GM12878 (cell line): ENCODE measurements at regions not wholly inside any gene's neighbourhood (a gene's known extent, or its start where the extent isn't known, plus 50 kb on each side); places are given as distances from the start of the nearest gene placed in this dataset.

ENCODE experiments used
- ATAC-seq: fragments of 200-7000 bp; cut with Tn5 transposase; 3 replicates; pipeline ENCODE4 v1.9.1; 2020; ENCODE audit warnings: mild to moderate bottlenecking, moderate library complexity
- BruUV-seq: library from RNA; stranded (reverse); fragments of 400-500 nt; replicated peaks from 2 replicates; lab custom pipeline; 2021; lab: Mats Ljungman, UMichigan
- CTCF ChIA-PET: fragments of 300-600 bp; sonication (Branson Sonifier 250); formaldehyde crosslinking; extraction: SDS; loops from one replicate; lab custom pipeline; 2021; ENCODE audit warnings: inconsistent platforms; lab: Yijun Ruan, JAX
- POLR2A ChIA-PET: fragments of 350-600 bp; formaldehyde crosslinking; extraction: SDS; loops from one replicate; lab custom pipeline; 2021; ENCODE audit warnings: inconsistent platforms; lab: Charles Lee
- RAD21 ChIA-PET: fragments of 300-600 bp; sonication (Branson Sonifier 250); formaldehyde crosslinking; loops from one replicate; lab custom pipeline; 2023; ENCODE audit warnings: antibody characterized with exemption; ENCODE audit not compliant: unreplicated experiment; lab: Charles Lee
- SMC1A ChIA-PET: fragments of 300-600 bp; sonication (Branson Sonifier 250); formaldehyde crosslinking; loops from one replicate; lab custom pipeline; 2023; ENCODE audit not compliant: unreplicated experiment, uncharacterized antibody; lab: Charles Lee
- DNase-seq: peaks from one replicate; pipeline ENCODE4 v3.0.0-alpha.2; 2011; ENCODE audit warnings: low read depth, low spot score
- FAIRE-seq: peaks from 3 replicates; lab custom pipeline; 2011; peaks lifted over from hg19 to GRCh38; lab: Jason Lieb, UNC
- H2AFZ ChIP-seq: 2 replicates; pipeline ENCODE4 v1.6.0; 2011; ENCODE audit warnings: low read depth, low read length, control low read depth; ENCODE audit not compliant: control insufficient read depth
- H3K27ac ChIP-seq: 2 replicates; pipeline ENCODE4 v1.5.1; 2011; ENCODE audit warnings: control low read depth; ENCODE audit not compliant: control insufficient read depth, insufficient read depth
- H3K27me3 ChIP-seq, 2 experiments: replicated peaks in 1 of 2; 2 replicates each; pipeline versions ENCODE4 v1.6.0 to v1.6.1; 2011; ENCODE audit warnings: low read length in 1 of 2; ENCODE audit not compliant: control insufficient read depth in 2 of 2, insufficient read depth in 2 of 2
- H3K36me3 ChIP-seq, 2 experiments: 2 replicates each; pipeline ENCODE4 v1.5.1; 2011; ENCODE audit warnings: low read length in 1 of 2; ENCODE audit not compliant: control insufficient read depth in 2 of 2, insufficient read depth in 2 of 2
- H3K4me1 ChIP-seq: 2 replicates; pipeline ENCODE4 v1.6.1; 2011; ENCODE audit warnings: mild to moderate bottlenecking, low read length, moderate library complexity, mixed read lengths; ENCODE audit not compliant: control insufficient read depth, insufficient read depth
- H3K4me2 ChIP-seq: 2 replicates; pipeline ENCODE4 v1.6.0; 2011; ENCODE audit warnings: control low read depth; ENCODE audit not compliant: control insufficient read depth, insufficient read depth
- H3K4me3 ChIP-seq: fragments of 200-600 bp; sonication (generic); 2 replicates; pipeline ENCODE4 v1.5.1; 2016
- H3K79me2 ChIP-seq: 2 replicates; pipeline ENCODE4 v1.6.0; 2011; ENCODE audit warnings: low read length; ENCODE audit not compliant: control insufficient read depth, insufficient read depth
- H3K9ac ChIP-seq: 2 replicates; pipeline ENCODE4 v1.8.0; 2011; ENCODE audit warnings: low read length, control low read depth, mixed read lengths; ENCODE audit not compliant: control insufficient read depth, insufficient read depth
- H3K9me3 ChIP-seq: replicated peaks from 3 replicates; pipeline ENCODE4 v1.5.1; 2011; ENCODE audit warnings: mild to moderate bottlenecking, low read length; ENCODE audit not compliant: control insufficient read depth, insufficient read depth
- H4K20me1 ChIP-seq: 2 replicates; pipeline ENCODE4 v1.6.0; 2011; ENCODE audit not compliant: control insufficient read depth, insufficient read depth
- SMC3 ChIP-seq: IDR thresholded peaks from 2 replicates; pipeline ENCODE4 v1.6.1; 2011; ENCODE audit warnings: low read length, improper control_type of control experiment, borderline replicate concordance
- TCF12 ChIP-seq: IDR thresholded peaks from 2 replicates; pipeline ENCODE4 v1.6.1; 2011; ENCODE audit warnings: low read depth, mild to moderate bottlenecking, low read length
- TCF7 ChIP-seq: IDR thresholded peaks from 2 replicates; pipeline ENCODE4 v1.6.1; 2014; ENCODE audit warnings: antibody characterized with exemption, borderline replicate concordance
- WGBS: methylation state at CpG from one replicate; pipeline ENCODE4 v1.1.6; 2016; ENCODE audit warnings: low lambda C conversion rate; ENCODE audit not compliant: insufficient replicate concordance, insufficient coverage; ENCODE audit errors: missing lambda C conversion rate; 5-methylcytosine and 5-hydroxymethylcytosine counted together
- in situ Hi-C: fragments of 300-500 bp; cut with MboI; formaldehyde crosslinking; loops from 9 replicates; pipeline ENCODE4 v1.14.3; 2018; ENCODE audit warnings: mixed read lengths
- intact Hi-C: fragments of 100-400 bp; cut with micrococcal nuclease; formaldehyde crosslinking; loops from one replicate; pipeline ENCODE4 v1.14.2; 2022; ENCODE audit not compliant: unreplicated experiment
- TF ChIP-seq, protein P1 (sequence below): fragments of 450-650 bp; IDR thresholded peaks from 2 replicates; pipeline ENCODE4 v1.6.1; 2017; ENCODE audit warnings: mild to moderate bottlenecking

DNA sequence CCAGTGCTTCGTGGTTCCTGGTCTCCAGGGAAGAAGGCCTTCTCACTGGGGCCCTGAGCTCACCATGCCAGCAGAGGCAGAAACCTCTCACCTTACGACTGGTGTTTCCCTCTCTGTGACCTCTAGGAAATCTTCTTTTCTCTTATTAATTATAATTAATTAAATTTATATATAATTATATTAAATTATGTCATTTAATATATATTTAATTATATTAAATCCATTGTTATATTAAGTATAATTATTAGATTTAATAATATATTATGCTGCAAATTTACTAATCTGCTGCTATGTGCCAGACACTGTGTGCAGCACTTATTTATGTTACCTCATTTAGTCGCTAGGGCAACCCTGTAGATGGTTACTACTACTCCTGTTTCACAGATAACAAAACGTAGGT lies 70.3 kb upstream of the MBIP start (continued):
- TF ChIP-seq, protein P1, sequence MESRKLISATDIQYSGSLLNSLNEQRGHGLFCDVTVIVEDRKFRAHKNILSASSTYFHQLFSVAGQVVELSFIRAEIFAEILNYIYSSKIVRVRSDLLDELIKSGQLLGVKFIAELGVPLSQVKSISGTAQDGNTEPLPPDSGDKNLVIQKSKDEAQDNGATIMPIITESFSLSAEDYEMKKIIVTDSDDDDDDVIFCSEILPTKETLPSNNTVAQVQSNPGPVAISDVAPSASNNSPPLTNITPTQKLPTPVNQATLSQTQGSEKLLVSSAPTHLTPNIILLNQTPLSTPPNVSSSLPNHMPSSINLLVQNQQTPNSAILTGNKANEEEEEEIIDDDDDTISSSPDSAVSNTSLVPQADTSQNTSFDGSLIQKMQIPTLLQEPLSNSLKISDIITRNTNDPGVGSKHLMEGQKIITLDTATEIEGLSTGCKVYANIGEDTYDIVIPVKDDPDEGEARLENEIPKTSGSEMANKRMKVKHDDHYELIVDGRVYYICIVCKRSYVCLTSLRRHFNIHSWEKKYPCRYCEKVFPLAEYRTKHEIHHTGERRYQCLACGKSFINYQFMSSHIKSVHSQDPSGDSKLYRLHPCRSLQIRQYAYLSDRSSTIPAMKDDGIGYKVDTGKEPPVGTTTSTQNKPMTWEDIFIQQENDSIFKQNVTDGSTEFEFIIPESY = no peak
- no peak for TF ChIP-seq TCF7
- TF ChIP-seq TCF12 = no peak

DNA sequence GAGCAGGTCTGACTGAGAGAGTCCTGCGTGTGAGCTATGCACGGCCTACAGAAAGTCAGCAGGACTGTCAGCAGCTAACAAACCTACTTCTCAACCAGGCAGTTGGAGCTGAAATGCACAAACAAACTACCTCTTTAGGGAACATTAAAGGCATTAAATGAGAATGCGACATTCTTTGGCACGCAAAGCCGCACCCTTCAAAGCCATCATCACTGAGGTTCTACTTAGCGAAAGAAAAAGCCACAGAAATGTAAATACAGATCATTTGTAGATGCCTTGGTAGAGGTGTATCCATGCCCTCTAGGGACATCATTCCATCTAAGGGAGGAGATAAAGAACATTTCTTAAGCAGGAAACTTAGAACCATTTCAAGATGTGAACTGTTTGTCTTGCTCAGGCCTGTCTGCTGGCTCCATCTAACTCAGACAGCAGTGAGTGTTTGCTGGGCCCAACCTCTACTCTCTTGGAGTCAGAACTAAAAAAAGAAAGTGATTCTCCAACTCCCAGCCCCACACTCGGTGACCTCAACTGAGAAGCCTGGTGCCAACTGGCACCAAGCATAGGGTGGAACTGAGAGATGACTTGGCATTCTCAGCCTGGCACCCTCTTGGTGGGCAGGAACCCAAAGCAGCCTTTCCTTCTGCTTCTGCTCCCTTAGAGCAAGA lies 63.5 kb upstream of the MBIP start:
- Histone ChIP-seq H3K9me3 (no peaks in the 10 kb centered on the region), H3K9ac (no peak overlapping the region), H3K79me2 (no peaks in the 10 kb centered on the region), H3K4me1 (no peaks in the 10 kb centered on the region), H3K27me3 (no peaks in the 10 kb centered on the region), H2AFZ (no peak overlapping the region)
- RAD21 ChIA-PET = no interaction called here
- no TSS peak for BruUV-seq
- ATAC-seq = no peak
- CTCF ChIA-PET = no interaction called here
- POLR2A ChIA-PET = no interaction called here
- in situ Hi-C loops (no loop called here), intact Hi-C loops (no loop called here)
- DNase-seq = no peak
- TF ChIP-seq SMC3 = no peak
- TF ChIP-seq, all 136 proteins: peak for 0
- no peak overlapping the region for H3K4me2 ChIP-seq
- H3K27ac ChIP-seq = no peak overlapping the region
- 61% methylated on average over 7 of the region's 7 CpGs for WGBS
- SMC1A ChIA-PET = no interaction called here
- H3K36me3 ChIP-seq = no peaks in the 10 kb centered on the region
- H4K20me1 ChIP-seq = no peaks in the 10 kb centered on the region
- H3K4me3 ChIP-seq = no peak overlapping the region
- no peak for FAIRE-seq
